Esophagus muscularis mucosa (tissue), 3 donors: ENCODE measurements at regions not wholly inside any gene's neighbourhood (a gene's known extent, or its start where the extent isn't known, plus 50 kb on each side); places are given as distances from the start of the nearest gene placed in this dataset.

Source experiments
- POLR2AphosphoS5 ChIP-seq, 2 donors: sonication (generic); formaldehyde crosslinking; IDR thresholded peaks; one replicate each; pipeline ENCODE4 v1.6.1; 2017; ENCODE audit warnings: antibody characterized with exemption in 2 of 2
- TF ChIP-seq, protein P1 (sequence below), 3 experiments: fragments of 200-600 bp in 2 of 3; fragments of 450-650 bp in 1 of 3; sonication (generic) in 2 of 3; IDR thresholded peaks; one replicate each; pipeline ENCODE4 v1.5.1; 2017 to 2019; ENCODE audit warnings: antibody characterized with exemption in 3 of 3, mild to moderate bottlenecking in 2 of 3, moderate library complexity in 1 of 3

DNA sequence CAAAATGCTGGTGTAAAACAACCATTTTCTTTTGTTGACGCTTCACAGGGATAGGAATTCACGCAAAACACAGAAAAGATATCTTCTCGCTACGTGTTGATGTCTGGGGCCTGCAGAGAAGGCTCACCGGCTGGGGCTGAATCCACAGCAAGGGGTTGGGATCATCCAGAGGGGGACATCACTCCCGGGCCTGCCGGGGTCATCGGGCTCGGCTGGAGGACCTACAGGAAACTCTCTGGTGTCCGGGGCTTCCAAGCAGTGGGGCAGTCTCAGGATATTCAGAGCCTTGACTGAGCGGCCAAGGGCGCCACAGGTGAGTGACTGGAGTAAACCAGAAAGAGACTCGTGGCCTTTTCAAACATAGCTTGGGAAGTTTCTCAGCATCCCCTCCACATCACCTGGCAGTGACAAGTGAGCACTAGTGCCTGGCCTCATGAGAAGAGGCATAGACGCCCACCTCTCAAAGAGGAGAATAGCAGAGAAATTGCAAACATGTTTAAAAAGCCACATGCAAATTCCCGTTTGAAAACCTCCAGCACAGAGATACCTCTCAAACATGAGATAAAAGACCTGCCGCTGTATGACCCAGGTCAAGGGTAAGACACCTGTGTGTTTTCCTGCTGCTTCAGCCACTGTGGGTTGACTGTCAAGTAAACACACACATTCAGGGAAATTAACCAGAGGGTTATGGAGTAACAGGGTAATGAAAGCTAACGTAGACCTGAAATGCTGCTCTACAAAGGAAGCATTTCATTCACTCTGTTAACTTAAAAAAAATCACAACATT is 50.8 kb upstream of the SIMC1 start:
- TF ChIP-seq, protein P1, sequence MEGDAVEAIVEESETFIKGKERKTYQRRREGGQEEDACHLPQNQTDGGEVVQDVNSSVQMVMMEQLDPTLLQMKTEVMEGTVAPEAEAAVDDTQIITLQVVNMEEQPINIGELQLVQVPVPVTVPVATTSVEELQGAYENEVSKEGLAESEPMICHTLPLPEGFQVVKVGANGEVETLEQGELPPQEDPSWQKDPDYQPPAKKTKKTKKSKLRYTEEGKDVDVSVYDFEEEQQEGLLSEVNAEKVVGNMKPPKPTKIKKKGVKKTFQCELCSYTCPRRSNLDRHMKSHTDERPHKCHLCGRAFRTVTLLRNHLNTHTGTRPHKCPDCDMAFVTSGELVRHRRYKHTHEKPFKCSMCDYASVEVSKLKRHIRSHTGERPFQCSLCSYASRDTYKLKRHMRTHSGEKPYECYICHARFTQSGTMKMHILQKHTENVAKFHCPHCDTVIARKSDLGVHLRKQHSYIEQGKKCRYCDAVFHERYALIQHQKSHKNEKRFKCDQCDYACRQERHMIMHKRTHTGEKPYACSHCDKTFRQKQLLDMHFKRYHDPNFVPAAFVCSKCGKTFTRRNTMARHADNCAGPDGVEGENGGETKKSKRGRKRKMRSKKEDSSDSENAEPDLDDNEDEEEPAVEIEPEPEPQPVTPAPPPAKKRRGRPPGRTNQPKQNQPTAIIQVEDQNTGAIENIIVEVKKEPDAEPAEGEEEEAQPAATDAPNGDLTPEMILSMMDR (IDR thresholded peaks at IDR 0.05): no peak
- no peak for TF ChIP-seq POLR2AphosphoS5 (IDR thresholded peaks at IDR 0.05)
